ENCODE measurements at regions not wholly inside any gene's neighbourhood (a gene's known extent, or its start where the extent isn't known, plus 50 kb on each side); places are given as distances from the start of the nearest gene placed in this dataset.

GRCh38 chr2:240280621-240281020 is 140.2 kb upstream of the OTOS start:
- no peak for TF ChIP-seq CTCF (IDR thresholded peaks at IDR 0.05 in 2 of 3, conservative IDR thresholded peaks at IDR 0.05 in 1 of 3; ENCODE audit: control insufficient read depth in 2 of 3, extremely low read depth in 1 of 3, insufficient read depth in 1 of 3, low read depth in 3 of 3, low read length in 3 of 3)
- TF ChIP-seq IKZF1 (conservative IDR thresholded peaks at IDR 0.05), result no peak
- TF ChIP-seq SMAD5 (IDR thresholded peaks at IDR 0.05; ENCODE audit: low read depth), result no peak

Measured in GM12878 (cell line).